RPMI7951 (cell line): ENCODE measurements at regions not wholly inside any gene's neighbourhood (a gene's known extent, or its start where the extent isn't known, plus 50 kb on each side); places are given as distances from the start of the nearest gene placed in this dataset.
"Not testable (repeated sequence)": the region's sequence is repeated elsewhere in the genome, so short reads cannot be mapped to it uniquely, and the experiment has no call there.

Experiments used
- DNase-seq: peaks from one replicate; pipeline ENCODE4 v3.0.0-alpha.2; 2012; ENCODE audit warnings: low read depth

- DNase-seq: peak; percentile 93
Measured at GRCh38 chr18:22503803-22504202, 86.1 kb upstream of the CTAGE1 start.

- peak; percentile 66 for DNase-seq
Measured at GRCh38 chr18:22504251-22505030, 86.7 kb upstream of the CTAGE1 start.

- DNase-seq: peak; percentile 44
Measured at GRCh38 chr18:22505141-22505591, 87.5 kb upstream of the CTAGE1 start.

- no peak for DNase-seq
Measured at GRCh38 chr18:22507055-22507454, 89.3 kb upstream of the CTAGE1 start.

DNA sequence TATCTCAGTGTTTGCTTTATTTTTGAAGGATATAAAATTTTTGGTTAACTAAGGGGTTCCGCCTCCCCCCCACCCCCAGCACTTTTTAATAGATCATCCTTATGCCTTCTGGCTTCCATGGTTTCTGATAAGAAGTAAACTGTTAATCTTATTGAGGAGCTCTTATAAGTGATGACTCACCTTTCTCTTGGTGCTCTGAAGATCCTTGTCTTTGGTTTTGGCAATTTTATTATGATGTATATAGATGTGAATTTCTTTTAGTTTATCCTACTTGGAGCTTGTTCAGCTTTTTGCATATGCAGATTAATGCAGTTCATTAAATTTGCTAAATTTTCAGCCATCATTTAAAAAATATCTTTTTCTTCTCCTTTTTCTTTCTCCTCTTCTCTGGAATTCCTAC lies 91.7 kb upstream of the CTAGE1 start:
- DNase-seq: no peak

GRCh38 chr18:22510697-22511096 lies 93.0 kb upstream of the CTAGE1 start:
- DNase-seq: no peak

- no peak for DNase-seq
Measured at GRCh38 chr18:22513721-22514481, 96.2 kb upstream of the CTAGE1 start.

DNA sequence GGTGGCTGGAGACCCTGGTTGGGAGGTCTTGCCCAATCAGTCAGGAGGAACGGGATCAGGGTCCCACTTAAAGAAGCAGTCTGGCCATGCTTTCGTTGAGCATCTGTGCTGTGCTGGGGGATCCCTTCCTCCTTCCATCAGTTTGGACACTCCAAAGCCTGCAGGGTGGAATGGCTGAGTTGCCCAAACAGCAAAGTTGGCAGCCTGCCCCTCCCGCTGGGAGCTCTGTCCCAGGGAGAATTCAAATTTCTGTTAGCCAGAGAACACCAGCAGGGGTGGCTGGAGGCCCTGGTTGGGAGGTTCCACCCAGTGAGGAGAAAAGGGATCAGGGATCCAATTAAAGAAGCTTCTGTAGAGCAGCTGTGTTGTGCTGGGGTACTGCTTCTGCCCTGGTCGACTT lies 96.9 kb upstream of the CTAGE1 start:
- peak; percentile 41 for DNase-seq

GRCh38 chr18:22515250-22515649 lies 97.5 kb upstream of the CTAGE1 start:
- no peak for DNase-seq

- DNase-seq: no peak
Measured at GRCh38 chr18:22517356-22517755, 99.6 kb upstream of the CTAGE1 start.

DNA sequence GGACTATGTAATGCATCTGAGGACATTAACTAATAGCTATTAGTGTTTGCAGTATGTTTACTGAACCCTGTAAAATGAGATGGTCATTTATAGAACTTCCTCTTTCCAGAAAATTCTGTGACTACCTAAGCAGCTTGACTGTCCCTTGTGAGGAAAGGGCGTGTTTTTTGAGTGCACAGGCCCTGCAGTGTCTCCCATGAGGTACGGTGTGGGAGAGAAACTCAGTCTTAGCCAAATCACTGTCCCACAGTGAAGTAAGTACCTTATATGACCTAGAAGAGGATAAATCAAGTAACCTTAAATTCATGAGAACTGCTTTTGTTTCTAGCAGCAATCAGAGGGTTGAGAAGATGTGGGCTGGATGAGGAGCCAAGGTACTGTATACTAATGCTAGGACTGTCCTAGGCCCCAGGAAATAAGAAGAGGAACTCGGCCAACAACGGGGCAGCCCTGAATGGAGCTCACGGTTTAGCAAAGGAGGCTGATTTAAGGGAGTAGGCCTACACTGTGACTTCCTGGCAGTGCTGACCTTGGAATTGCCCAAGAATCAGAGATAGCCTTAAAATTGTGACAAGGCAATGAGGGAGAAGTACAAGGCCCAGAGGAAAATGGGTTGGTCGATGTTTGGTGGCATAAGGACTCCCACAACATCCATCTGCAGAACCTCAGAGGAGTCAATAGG lies 103.5 kb upstream of the CTAGE1 start:
- no peak for DNase-seq

- DNase-seq: no peak
Measured at GRCh38 chr18:22523481-22523880, 105.8 kb upstream of the CTAGE1 start.

GRCh38 chr18:22524783-22525182 lies 107.1 kb upstream of the CTAGE1 start:
- DNase-seq: peak; percentile 22

DNA sequence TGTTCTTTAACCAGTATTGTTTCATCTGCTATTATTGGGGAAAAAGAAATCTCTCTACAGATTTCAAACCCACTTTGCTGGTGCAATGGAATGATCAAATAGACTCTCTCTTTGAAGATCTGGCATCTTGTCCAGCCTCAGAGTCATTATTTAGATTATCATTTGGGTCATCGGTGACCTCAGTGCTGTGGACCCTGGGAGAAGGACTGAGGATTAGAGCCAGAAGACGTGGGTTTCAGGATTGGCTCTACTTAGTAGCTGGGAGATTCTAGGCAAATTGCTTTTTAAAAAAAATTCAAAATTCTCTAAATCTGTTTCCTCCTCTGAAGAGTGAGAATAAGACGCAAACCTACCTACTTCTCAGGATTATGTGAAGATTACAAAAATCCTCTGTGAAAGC lies 107.6 kb upstream of the CTAGE1 start:
- no peak for DNase-seq

DNA sequence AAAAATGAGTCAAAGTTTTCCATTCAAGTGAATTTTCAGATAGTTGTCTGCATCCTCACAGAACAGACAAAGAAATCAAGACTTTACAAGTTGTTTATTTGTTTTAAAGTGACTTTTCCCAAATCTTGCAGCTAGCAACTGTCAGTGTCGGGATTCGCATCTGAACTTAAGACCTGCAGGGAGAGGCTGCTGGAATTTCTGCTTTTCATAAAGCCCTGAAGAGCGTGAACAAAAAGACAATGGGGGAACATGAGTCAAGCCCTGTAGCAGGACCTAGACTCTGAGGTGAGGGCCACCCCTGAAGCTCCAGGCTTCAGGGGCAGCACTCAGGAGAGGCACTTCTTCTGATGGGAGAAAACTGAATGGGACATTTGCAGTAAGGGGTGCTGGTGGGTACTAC lies 108.2 kb upstream of the CTAGE1 start:
- no peak for DNase-seq

GRCh38 chr18:22528291-22528690 lies 110.6 kb upstream of the CTAGE1 start:
- DNase-seq: no peak

- DNase-seq: not testable (repeated sequence)
Measured at GRCh38 chr18:22534706-22535105, 117.0 kb upstream of the CTAGE1 start.

DNA sequence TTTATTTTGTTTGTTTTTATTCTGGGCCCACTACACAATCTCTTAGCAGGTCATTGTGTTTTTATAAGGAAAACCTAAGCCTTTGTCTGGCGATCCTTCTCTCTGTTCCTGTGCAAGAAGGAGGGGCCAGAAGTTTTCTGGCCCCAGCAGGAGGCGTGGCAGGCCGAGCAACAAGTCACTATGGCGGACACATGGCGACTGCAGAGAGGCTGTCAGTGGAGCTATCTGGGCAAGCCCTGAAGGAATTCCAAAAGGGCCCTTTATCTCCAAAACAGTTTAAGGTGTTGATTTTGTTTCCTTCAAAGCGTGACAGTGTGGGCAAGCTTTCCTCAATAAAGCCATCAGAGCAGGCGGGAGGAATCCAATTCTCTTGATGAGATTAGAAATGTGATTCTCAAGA lies 118.8 kb upstream of the CTAGE1 start:
- DNase-seq: no peak

DNA sequence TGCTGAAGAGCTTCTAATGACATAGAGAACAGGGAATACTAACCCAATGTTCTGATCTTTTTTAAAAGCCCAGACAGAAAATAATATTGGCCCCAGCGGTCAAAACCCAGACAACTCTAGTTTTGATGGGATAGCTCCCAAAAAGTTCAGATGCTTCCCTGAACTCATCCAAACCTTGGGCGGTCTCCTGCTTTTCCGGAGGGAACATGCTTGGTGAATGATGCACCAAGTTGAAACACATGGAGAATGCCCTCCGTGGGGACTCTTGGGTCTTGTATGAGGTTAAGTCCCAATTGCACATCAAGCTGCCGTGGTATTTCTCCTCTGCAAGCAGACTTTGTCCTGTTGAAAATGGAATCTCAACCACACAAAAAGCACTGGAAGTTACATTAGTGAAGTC lies 120.7 kb upstream of the CTAGE1 start:
- DNase-seq: peak; percentile 91

DNA sequence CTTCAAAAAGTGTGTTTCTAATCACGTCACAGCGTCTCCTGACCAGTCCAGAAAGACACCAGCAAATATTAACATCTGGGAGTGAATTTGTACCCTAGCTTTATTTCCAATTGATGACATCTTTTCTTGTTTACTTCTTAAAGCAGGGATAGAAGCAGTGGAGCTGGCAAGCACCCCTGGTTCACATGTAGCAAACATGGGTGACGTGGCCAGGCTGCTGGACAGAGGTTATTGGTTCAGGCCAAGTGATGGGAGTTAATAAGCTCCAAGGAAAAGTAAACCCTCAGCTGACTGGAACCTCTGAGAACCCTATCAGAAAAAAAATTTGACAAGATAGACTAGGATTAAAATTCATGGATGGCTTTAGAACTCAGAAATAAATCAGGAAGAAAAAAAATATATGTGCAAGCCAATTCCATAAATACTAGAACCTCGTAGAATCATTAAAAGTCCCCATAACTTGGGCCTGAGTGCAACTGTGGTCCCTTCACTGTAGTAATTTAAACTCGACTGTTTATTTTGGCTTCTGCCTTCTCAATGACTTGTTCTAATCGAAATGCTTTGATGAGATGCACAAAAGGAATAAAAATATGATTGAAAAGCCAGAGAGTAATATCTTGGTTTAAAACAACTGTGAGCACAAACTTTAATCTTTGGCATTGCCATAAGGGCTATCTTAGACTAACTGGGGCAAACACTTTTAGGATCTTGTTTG lies 121.5 kb upstream of the CTAGE1 start:
- no peak for DNase-seq

DNA sequence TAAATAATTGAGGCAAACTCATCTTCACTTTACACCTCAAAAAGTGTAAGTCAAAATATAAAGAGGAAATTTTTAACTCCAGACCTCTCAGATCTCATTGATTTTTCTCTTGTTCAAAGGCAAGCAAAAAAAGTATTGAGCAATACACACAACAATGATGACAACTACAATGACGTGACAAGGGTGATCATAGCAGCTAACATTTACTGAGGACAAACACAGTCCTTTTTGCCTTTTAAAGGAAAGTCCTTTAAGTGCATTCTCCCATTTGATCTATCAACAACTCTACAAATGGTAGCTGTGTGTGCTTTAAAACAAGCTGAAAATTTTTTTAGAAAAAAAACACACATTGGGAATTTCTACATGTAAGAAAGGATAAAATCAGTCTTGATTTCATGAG lies 123.5 kb upstream of the CTAGE1 start:
- DNase-seq: no peak

GRCh38 chr18:22542406-22542835 lies 124.7 kb upstream of the CTAGE1 start:
- peak; percentile 85 for DNase-seq
